B cell (primary cell): ENCODE measurements at regions not wholly inside any gene's neighbourhood (a gene's known extent, or its start where the extent isn't known, plus 50 kb on each side); places are given as distances from the start of the nearest gene placed in this dataset.

Experiments
- ATAC-seq: fragments of 200-7000 bp; cut with Tn5 transposase; one replicate; pipeline ENCODE4 v1.10.0; 2021; ENCODE audit warnings: low read depth, mild to moderate bottlenecking, moderate number of reproducible peaks, moderate library complexity
- CTCF ChIA-PET: fragments of 350-600 bp; sonication (Branson Sonifier 250); formaldehyde crosslinking; loops from one replicate; lab custom pipeline; 2021; ENCODE audit warnings: antibody characterized with exemption, inconsistent platforms; lab: Charles Lee
- POLR2A ChIA-PET: fragments of 350-600 bp; sonication (Branson Sonifier 250); formaldehyde crosslinking; loops from one replicate; lab custom pipeline; 2021; ENCODE audit warnings: antibody characterized with exemption; lab: Charles Lee
- DNase-seq: peaks from one replicate; pipeline ENCODE4 v3.0.0; 2013
- H2AFZ ChIP-seq: 2 replicates; pipeline ENCODE4 v1.6.1; 2012; ENCODE audit warnings: mild to moderate bottlenecking, low read depth, low read length; ENCODE audit not compliant: insufficient read depth, poor library complexity, severe bottlenecking
- H3K27ac ChIP-seq, 2 donors: 1 replicate in 1 of 2; 2 replicates in 1 of 2; pipeline ENCODE4 v1.5.1; 2012 to 2013; ENCODE audit warnings: low read length in 2 of 2, mild to moderate bottlenecking in 2 of 2, moderate library complexity in 1 of 2
- H3K27me3 ChIP-seq, 4 experiments: fragments of 200-600 bp in 1 of 4; sonication (generic) in 1 of 4; replicated peaks in 1 of 4; 1 replicate in 2 of 4; 2 replicates in 2 of 4; pipeline versions ENCODE4 v1.6.1 to v1.7.0; 2013 to 2016; ENCODE audit warnings: low read length in 3 of 4, mild to moderate bottlenecking in 2 of 4, mixed read lengths in 1 of 4, moderate library complexity in 1 of 4; ENCODE audit not compliant: insufficient read depth in 4 of 4, control insufficient read depth in 3 of 4; ENCODE audit errors: control extremely low read depth in 1 of 4
- H3K36me3 ChIP-seq, 2 experiments: replicated peaks in 1 of 2; 1 replicate in 1 of 2; 2 replicates in 1 of 2; pipeline versions ENCODE4 v1.6.1 to v1.7.1; 2013; ENCODE audit warnings: low read length in 1 of 2; ENCODE audit not compliant: insufficient read depth in 2 of 2, control insufficient read depth in 1 of 2; ENCODE audit errors: control extremely low read depth in 1 of 2, extremely low read depth in 1 of 2
- H3K4me1 ChIP-seq, 2 donors: fragments of 200-600 bp in 1 of 2; sonication (generic) in 1 of 2; 1 replicate in 1 of 2; 2 replicates in 1 of 2; pipeline versions ENCODE4 v1.5.1 to v1.6.1; 2013 to 2017; ENCODE audit warnings: low read length in 2 of 2; ENCODE audit not compliant: control insufficient read depth in 2 of 2, insufficient read depth in 2 of 2
- H3K4me2 ChIP-seq: replicated peaks from 2 replicates; pipeline ENCODE3; 2012; ENCODE audit warnings: mild to moderate bottlenecking, low read depth, low read length; ENCODE audit not compliant: poor library complexity, severe bottlenecking
- H3K4me3 ChIP-seq, 5 experiments: fragments of 200-600 bp in 1 of 5; sonication (generic) in 1 of 5; 1 replicate in 3 of 5; 2 replicates in 2 of 5; pipeline versions ENCODE4 v1.5.1 to v1.7.0; 2011 to 2016; ENCODE audit warnings: low read length in 4 of 5, mild to moderate bottlenecking in 4 of 5, low read depth in 2 of 5, control low read depth in 1 of 5, moderate library complexity in 1 of 5; ENCODE audit not compliant: insufficient read depth in 1 of 5; ENCODE audit errors: control extremely low read depth in 1 of 5, extremely low read depth in 1 of 5
- H3K79me2 ChIP-seq: fragments of 200-600 bp; sonication (generic); one replicate; pipeline ENCODE4 v1.6.0; 2016; ENCODE audit warnings: low read length; ENCODE audit not compliant: control insufficient read depth, insufficient read depth
- H3K9ac ChIP-seq: fragments of 200-600 bp; sonication (generic); 2 replicates; pipeline ENCODE4 v1.6.1; 2017; ENCODE audit warnings: mild to moderate bottlenecking, low read length, moderate library complexity
- H3K9me3 ChIP-seq, 3 donors: one replicate each; pipeline versions ENCODE4 v1.6.1 to v1.7.1; 2013; ENCODE audit warnings: low read length in 2 of 3; ENCODE audit not compliant: control insufficient read depth in 2 of 3, insufficient read depth in 1 of 3; ENCODE audit errors: control extremely low read depth in 1 of 3
- H4K20me1 ChIP-seq: 2 replicates; pipeline ENCODE4 v1.6.0; 2012; ENCODE audit warnings: mild to moderate bottlenecking, low read length; ENCODE audit not compliant: insufficient read depth, control insufficient read depth, poor library complexity, severe bottlenecking
- H3K27ac Mint-ChIP-seq: one replicate; pipeline ENCODE4 v1.8.0; 2021; ENCODE audit warnings: mixed read lengths
- H3K27me3 Mint-ChIP-seq: one replicate; pipeline ENCODE4 v1.8.0; 2021; ENCODE audit warnings: mixed read lengths
- H3K4me1 Mint-ChIP-seq: one replicate; pipeline ENCODE4 v1.8.0; 2021; ENCODE audit warnings: mixed read lengths
- H3K4me3 Mint-ChIP-seq: one replicate; pipeline ENCODE4 v1.8.0; 2021; ENCODE audit warnings: mixed read lengths
- H3K9me3 Mint-ChIP-seq: one replicate; pipeline ENCODE4 v1.8.0; 2022; ENCODE audit warnings: mixed read lengths; ENCODE audit not compliant: insufficient read depth
- CTCF ChIP-seq: fragments of 200-600 bp; IDR thresholded peaks from one replicate; pipeline ENCODE4 v1.8.0; 2022; ENCODE audit warnings: antibody characterized with exemption, mild to moderate bottlenecking
- EZH2 ChIP-seq: IDR thresholded peaks from 2 replicates; pipeline ENCODE4 v1.6.1; 2012; ENCODE audit warnings: borderline replicate concordance, low read depth, mild to moderate bottlenecking, moderate library complexity, low read length; ENCODE audit not compliant: insufficient read depth, poor library complexity, severe bottlenecking
- intact Hi-C: fragments of 100-400 bp; cut with micrococcal nuclease; formaldehyde crosslinking; loops from one replicate; pipeline ENCODE4 v1.10.0; 2022

GRCh38 chr1:195761104-195761503 is 847.1 kb downstream of the KCNT2 start:
- H3K27ac ChIP-seq, result no peak overlapping the region
- Mint-ChIP-seq H3K4me3 (no peak overlapping the region), H3K4me1 (no peaks in the 10 kb centered on the region), H3K27ac (no peak overlapping the region), H3K9me3 (no peaks in the 10 kb centered on the region), H3K27me3 (no peaks in the 10 kb centered on the region)
- DNase-seq (no peak), ATAC-seq (no peak)
- H3K79me2 ChIP-seq, result no peaks in the 10 kb centered on the region
- H3K4me2 ChIP-seq, result no peak overlapping the region
- intact Hi-C loops, result no loop called here
- CTCF ChIA-PET, result no interaction called here
- no peaks in the 10 kb centered on the region for H4K20me1 ChIP-seq
- H3K4me1 ChIP-seq, result no peaks in the 10 kb centered on the region
- TF ChIP-seq EZH2, result no peak
- TF ChIP-seq CTCF, result no peak
- no peak overlapping the region for H3K9ac ChIP-seq
- no peaks in the 10 kb centered on the region for H3K36me3 ChIP-seq
- POLR2A ChIA-PET, result no interaction called here
- H3K9me3 ChIP-seq, result peaks cover 0 to 6% (median 0%) of the 10 kb centered on the region in 3 donors
- H3K27me3 ChIP-seq, result no peaks in the 10 kb centered on the region
- H3K4me3 ChIP-seq, result no peak overlapping the region
- H2AFZ ChIP-seq, result no peak overlapping the region

DNA sequence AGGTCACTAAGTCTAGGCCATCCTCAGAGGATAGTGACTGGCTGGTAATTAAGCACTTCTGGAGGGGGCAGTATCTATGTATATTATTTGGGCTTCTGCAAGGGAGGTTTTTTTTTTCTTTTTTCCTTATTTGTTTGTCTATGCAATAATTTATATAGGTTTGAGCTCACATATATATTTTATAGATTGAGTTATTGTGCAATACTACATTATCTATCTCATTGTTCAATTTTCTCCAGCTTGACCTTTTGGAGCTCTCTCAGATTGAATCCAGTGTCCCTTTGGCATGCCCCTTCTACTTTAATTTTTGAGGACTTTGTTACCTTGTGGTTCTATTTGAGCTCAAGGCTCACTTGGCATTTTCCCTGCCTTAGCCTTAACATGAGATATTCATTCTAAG is 852.1 kb downstream of the KCNT2 start:
- H3K4me1 ChIP-seq, result no peaks in the 10 kb centered on the region
- DNase-seq (no peak), ATAC-seq (no peak)
- no peaks in the 10 kb centered on the region for H3K4me1 Mint-ChIP-seq
- H3K27ac ChIP-seq, result no peak overlapping the region
- no peaks in the 10 kb centered on the region for H3K27me3 ChIP-seq
- H3K27me3 Mint-ChIP-seq, result no peaks in the 10 kb centered on the region
- H3K4me2 ChIP-seq, result no peak overlapping the region
- H2AFZ ChIP-seq, result no peak overlapping the region
- TF ChIP-seq EZH2, result no peak
- ChIA-PET CTCF (interaction anchor here (1.0 kb wide), 1 partner anchor 14 kb away, joined by 5 read pairs; no protein-coding TSS in a partner anchor), POLR2A (no interaction called here)
- H3K9me3 Mint-ChIP-seq, result no peaks in the 10 kb centered on the region
- H4K20me1 ChIP-seq, result no peaks in the 10 kb centered on the region
- H3K9ac ChIP-seq, result no peak overlapping the region
- H3K4me3 ChIP-seq, result no peak overlapping the region
- no peaks in the 10 kb centered on the region for H3K9me3 ChIP-seq
- intact Hi-C loops, result no loop called here
- no peak overlapping the region for H3K4me3 Mint-ChIP-seq
- H3K79me2 ChIP-seq, result no peaks in the 10 kb centered on the region
- no peaks in the 10 kb centered on the region for H3K36me3 ChIP-seq
- no peak overlapping the region for H3K27ac Mint-ChIP-seq
